ENCODE measurements at regions not wholly inside any gene's neighbourhood (a gene's known extent, or its start where the extent isn't known, plus 50 kb on each side); places are given as distances from the start of the nearest gene placed in this dataset.

- no peak for TF ChIP-seq TSHZ1 (CRISPR knock-in tag; IDR thresholded peaks at IDR 0.05)
- no peak for TF ChIP-seq SMARCE1 (IDR thresholded peaks at IDR 0.05)
Observed at GRCh38 chr5:120368923-120369715, 95.0 kb upstream of the PRR16 start (continued).

GRCh38 chr5:120372899-120373298 is 91.2 kb upstream of the PRR16 start:
- Histone ChIP-seq H3K4me3 (no peak overlapping the region), H3K79me2 (ENCODE audit: control insufficient read depth, insufficient read depth, low read length) (no peaks in the 10 kb centered on the region), H3K4me1 (replicated peaks in 1 of 2; ENCODE audit: control insufficient read depth in 2 of 2, insufficient read depth in 2 of 2, low read length in 2 of 2) (no peaks in the 10 kb centered on the region), H3K27me3 (ENCODE audit: control insufficient read depth in 2 of 2, insufficient read depth in 2 of 2, low read length in 2 of 2) (no peaks in the 10 kb centered on the region), H3K9me3 (replicated peaks; ENCODE audit: control insufficient read depth, insufficient read depth, low read depth, low read length) (peaks cover 2% of the 10 kb centered on the region; the same call in 1 of the 2 replicates), H3K36me3 (ENCODE audit: control insufficient read depth, insufficient read depth, low read length) (no peaks in the 10 kb centered on the region), H3K9ac (ENCODE audit: insufficient read depth in 1 of 2, low read depth in 2 of 2, low read length in 2 of 2) (no peak overlapping the region), H3K9me1 (ENCODE audit: control insufficient read depth, insufficient read depth, low read length) (no peaks in the 10 kb centered on the region), H3K27ac (ENCODE audit: extremely low read depth, low read depth, low read length) (no peak overlapping the region), H2AFZ (ENCODE audit: low read depth, low read length) (no peak overlapping the region), H3K4me2 (ENCODE audit: insufficient read depth, low read length) (no peak overlapping the region), H4K20me1 (replicated peaks; ENCODE audit: control insufficient read depth, insufficient read depth, low read length) (no peaks in the 10 kb centered on the region)
- ATAC-seq (no peak), FAIRE-seq (no peak), DNase-seq (ENCODE audit: extremely low read depth in 1 of 4, low spot score in 3 of 4) (no peak)
- in situ Hi-C loops (cut with MboI), result no loop called here
- 2% methylated on average over 3 of the region's 3 CpGs for WGBS (ENCODE audit: insufficient coverage, low coverage, missing lambda C conversion rate)
- ChIA-PET POLR2A (no interaction called here), CTCF (ENCODE audit: low intra/inter-chr PET ratio) (no interaction called here)
- TF ChIP-seq HMGXB4 (CRISPR knock-in tag; IDR thresholded peaks at IDR 0.05), result no peak
- no peak for TF ChIP-seq ZNF407 (IDR thresholded peaks at IDR 0.05; ENCODE audit: low read depth)
- no TSS peak for BruUV-seq (replicated peaks)
- intact Hi-C loops (cut with micrococcal nuclease), result no loop called here

Data from K562 (cell line).